Prostate gland (tissue), 2 donors: ENCODE measurements at regions not wholly inside any gene's neighbourhood (a gene's known extent, or its start where the extent isn't known, plus 50 kb on each side); places are given as distances from the start of the nearest gene placed in this dataset.
"Not testable (repeated sequence)": the region's sequence is repeated elsewhere in the genome, so short reads cannot be mapped to it uniquely, and the experiment has no call there.

Experiments
- DNase-seq: peaks from one replicate; pipeline ENCODE4 v3.0.0-alpha.2; 2019; ENCODE audit warnings: low spot score
- H3K27ac ChIP-seq, 2 donors: fragments of 200-600 bp; sonication (generic); 2 replicates each; pipeline ENCODE4 v1.5.1; 2017 to 2019
- H3K27me3 ChIP-seq: fragments of 200-600 bp; sonication (generic); replicated peaks from 2 replicates; pipeline ENCODE4 v1.5.1; 2019; ENCODE audit not compliant: insufficient read depth
- H3K36me3 ChIP-seq, 2 donors: fragments of 200-600 bp; sonication (generic); 1 replicate in 1 of 2; 2 replicates in 1 of 2; pipeline versions ENCODE4 v1.5.1 to v1.8.1; 2017 to 2019
- H3K4me1 ChIP-seq: fragments of 200-600 bp; sonication (generic); replicated peaks from 2 replicates; pipeline ENCODE4 v1.5.1; 2019
- H3K4me3 ChIP-seq, 2 donors: fragments of 200-600 bp; sonication (generic); 2 replicates each; pipeline ENCODE4 v1.5.1; 2017 to 2019
- H3K9me3 ChIP-seq: fragments of 200-600 bp; sonication (generic); 2 replicates; pipeline ENCODE4 v1.5.1; 2017
- POLR2A ChIP-seq: fragments of 450-650 bp; IDR thresholded peaks from one replicate; pipeline ENCODE4 v1.6.1; 2016; ENCODE audit warnings: antibody characterized with exemption, mild to moderate bottlenecking
- POLR2AphosphoS5 ChIP-seq: sonication (generic); formaldehyde crosslinking; IDR thresholded peaks from one replicate; pipeline ENCODE4 v1.6.1; 2017; ENCODE audit warnings: antibody characterized with exemption
- WGBS: methylation state at CpG from one replicate; pipeline ENCODE4 v1.1.5; 2018; 5-methylcytosine and 5-hydroxymethylcytosine counted together
- intact Hi-C: fragments of 100-400 bp; cut with DNase I; formaldehyde crosslinking; loops from one replicate; pipeline ENCODE4 v1.14.2; 2022
- TF ChIP-seq, protein P1 (sequence below), 4 experiments: fragments of 200-600 bp in 2 of 4; fragments of 450-650 bp in 2 of 4; sonication (generic) in 2 of 4; IDR thresholded peaks; 1 replicate in 3 of 4; 2 replicates in 1 of 4; pipeline ENCODE4 v1.5.1; 2016 to 2019; ENCODE audit warnings: antibody characterized with exemption in 4 of 4, mild to moderate bottlenecking in 2 of 4, moderate library complexity in 2 of 4

DNA sequence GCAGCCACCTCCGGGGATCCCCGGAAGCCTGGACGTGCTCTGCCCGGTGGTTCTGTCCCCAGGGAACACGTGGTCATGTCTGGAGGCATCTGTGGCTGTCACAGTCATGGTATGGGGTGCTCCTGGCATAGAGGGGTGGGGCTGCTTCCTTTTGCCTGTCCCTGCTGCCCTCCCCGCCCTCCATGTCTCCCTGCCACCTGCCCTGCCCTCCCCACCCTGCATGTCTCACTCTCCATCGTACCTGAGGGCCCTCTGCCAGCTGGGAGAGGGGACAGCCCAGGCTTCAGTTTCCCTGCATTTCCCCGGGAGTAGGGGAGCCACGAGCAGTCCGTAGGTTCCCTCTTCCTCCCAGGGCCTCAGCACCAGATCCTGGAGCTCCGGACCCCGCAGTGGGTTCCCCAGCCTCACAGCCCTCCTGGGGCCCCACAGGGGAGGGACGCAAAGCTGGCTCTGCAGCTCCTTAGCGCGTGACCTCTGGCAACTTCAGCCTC, 90.0 kb upstream of the CTDP1 start:
- Histone ChIP-seq H3K27ac (no peak overlapping the region), H3K4me1 (no peaks in the 10 kb centered on the region), H3K27me3 (no peaks in the 10 kb centered on the region), H3K9me3 (no peaks in the 10 kb centered on the region), H3K36me3 (no peaks in the 10 kb centered on the region), H3K4me3 (no peak overlapping the region)
- TF ChIP-seq POLR2AphosphoS5 (no peak), POLR2A (no peak)
- TF ChIP-seq, protein P1, sequence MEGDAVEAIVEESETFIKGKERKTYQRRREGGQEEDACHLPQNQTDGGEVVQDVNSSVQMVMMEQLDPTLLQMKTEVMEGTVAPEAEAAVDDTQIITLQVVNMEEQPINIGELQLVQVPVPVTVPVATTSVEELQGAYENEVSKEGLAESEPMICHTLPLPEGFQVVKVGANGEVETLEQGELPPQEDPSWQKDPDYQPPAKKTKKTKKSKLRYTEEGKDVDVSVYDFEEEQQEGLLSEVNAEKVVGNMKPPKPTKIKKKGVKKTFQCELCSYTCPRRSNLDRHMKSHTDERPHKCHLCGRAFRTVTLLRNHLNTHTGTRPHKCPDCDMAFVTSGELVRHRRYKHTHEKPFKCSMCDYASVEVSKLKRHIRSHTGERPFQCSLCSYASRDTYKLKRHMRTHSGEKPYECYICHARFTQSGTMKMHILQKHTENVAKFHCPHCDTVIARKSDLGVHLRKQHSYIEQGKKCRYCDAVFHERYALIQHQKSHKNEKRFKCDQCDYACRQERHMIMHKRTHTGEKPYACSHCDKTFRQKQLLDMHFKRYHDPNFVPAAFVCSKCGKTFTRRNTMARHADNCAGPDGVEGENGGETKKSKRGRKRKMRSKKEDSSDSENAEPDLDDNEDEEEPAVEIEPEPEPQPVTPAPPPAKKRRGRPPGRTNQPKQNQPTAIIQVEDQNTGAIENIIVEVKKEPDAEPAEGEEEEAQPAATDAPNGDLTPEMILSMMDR (IDR thresholded peaks at IDR 0.05): no peak
- no peak for DNase-seq
- intact Hi-C loops: no loop called here
- 38% methylated on average over 15 of the region's 15 CpGs for WGBS

DNA sequence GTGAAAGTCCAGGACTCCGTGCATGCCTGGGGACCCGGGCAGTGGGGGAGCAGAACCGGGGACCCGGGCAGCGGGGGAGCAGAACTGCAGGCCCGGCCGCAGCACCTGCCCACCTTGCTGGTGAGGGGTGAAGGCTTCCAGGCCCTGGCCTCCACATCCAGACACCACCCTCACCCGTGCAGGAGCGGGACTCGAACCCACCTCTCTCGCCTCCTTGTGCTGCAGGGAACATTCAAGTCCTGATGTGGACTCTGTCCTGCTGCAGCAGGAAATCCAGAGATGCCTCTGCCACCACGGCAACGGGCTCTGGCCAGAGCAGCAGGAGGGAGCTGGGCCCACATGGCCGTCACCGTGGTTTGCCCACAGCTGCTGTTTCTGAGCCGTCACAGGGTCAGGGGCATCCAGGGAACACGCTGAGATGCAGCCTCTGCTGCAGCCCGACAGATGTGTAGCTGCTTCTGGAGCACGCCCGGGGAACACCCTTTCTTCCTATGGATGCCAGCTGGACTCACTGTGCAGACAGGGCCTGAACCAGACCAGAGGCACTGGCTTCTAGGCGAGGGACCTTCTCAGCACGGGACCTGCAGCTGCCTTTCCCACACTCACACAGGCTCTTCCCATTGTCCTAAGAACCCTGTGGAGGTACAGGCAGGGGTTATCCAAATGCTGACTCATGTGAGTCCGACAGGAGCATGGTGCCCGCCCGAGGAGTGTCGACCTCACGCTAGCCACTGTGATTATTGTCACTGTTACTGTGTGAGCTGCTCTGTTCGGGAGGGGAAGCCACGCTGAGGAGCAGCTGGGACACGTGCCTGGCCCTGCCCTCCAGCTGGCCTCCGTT, 89.2 kb upstream of the CTDP1 start:
- WGBS: 77% methylated on average over 24 of the region's 31 CpGs
- no peaks in the 10 kb centered on the region for H3K27me3 ChIP-seq
- intact Hi-C loops: no loop called here
- TF ChIP-seq, protein P1 (IDR thresholded peaks at IDR 0.05): no peak
- DNase-seq: no peak
- no peak overlapping the region for H3K4me3 ChIP-seq
- no peaks in the 10 kb centered on the region for H3K4me1 ChIP-seq
- H3K27ac ChIP-seq: no peak overlapping the region
- H3K36me3 ChIP-seq: no peaks in the 10 kb centered on the region
- no peaks in the 10 kb centered on the region for H3K9me3 ChIP-seq

DNA sequence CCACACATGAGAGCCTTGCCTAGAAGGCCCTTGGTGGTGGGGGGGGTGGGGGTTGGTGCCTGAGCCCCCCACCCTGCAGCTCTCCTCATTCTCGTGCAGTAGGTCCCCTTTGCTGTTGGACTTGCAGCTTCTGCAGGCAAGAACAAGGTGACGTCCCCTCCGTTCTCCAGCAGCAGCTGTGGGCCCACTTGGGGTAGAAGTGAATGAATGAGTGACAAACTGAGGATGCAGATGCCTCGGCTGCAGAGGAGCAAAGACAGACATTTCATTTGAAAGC, 88.6 kb upstream of the CTDP1 start:
- Histone ChIP-seq H3K4me3 (no peak overlapping the region), H3K9me3 (no peaks in the 10 kb centered on the region), H3K27ac (no peak overlapping the region), H3K4me1 (no peaks in the 10 kb centered on the region), H3K27me3 (peaks cover 2% of the 10 kb centered on the region), H3K36me3 (no peaks in the 10 kb centered on the region)
- TF ChIP-seq POLR2AphosphoS5 (no peak), POLR2A (no peak)
- TF ChIP-seq, protein P1 (IDR thresholded peaks at IDR 0.05): no peak
- no peak for DNase-seq
- intact Hi-C loops: no loop called here
- 87% methylated on average over 4 of the region's 4 CpGs for WGBS

DNA sequence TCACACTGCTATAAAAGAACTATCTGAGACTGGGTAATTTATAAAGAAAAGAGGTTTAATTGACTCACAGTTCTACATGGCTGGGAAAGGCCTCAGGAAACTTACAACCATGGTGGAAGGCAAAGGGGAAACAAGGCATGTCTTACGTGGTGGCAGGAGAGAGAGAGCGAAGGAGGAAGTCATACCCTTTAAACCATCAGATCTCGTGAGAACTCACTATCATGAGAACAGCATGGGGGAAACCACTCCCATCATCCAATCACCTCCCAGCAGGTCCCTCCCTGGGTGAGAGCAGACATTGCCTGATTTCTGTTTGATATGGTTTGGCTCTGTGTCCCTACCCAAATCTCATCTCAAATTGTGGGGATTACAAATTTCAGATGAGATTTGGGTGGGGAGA, 86.9 kb upstream of the CTDP1 start:
- 79% methylated on average over 3 of the region's 3 CpGs for WGBS

DNA sequence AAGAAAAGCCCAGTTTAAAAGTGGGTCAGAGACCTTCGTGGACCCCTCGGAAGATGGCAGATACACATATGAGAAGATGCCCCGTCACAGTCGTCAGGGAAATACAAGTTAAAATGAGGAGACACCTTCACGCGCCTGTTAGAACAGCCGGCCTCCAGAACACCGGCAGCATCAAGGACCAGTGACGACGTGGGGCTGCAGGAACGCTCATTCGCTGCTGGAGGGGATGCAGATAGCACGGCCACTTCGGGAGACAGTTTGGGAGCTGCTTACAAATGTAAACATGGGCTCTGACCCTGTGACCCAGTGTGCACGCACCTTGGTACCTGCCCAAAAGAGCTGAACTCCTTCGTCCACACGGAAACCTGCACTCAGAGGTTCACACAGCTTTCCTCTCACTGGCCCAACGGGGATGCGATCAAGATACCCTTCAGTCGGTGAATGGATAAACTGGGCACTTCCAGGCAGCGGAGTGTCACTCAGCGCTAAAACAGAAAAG, 83.7 kb upstream of the CTDP1 start:
- 87% methylated on average over 22 of the region's 22 CpGs for WGBS
- DNase-seq: no peak

More for the DNA sequence above, 86.9 kb upstream of the CTDP1 start:
- H3K27ac ChIP-seq, H3K27me3 ChIP-seq, intact Hi-C loops, DNase-seq, H3K4me1 ChIP-seq, H3K36me3 ChIP-seq, H3K4me3 ChIP-seq, H3K9me3 ChIP-seq: not testable (repeated sequence)

More for the DNA sequence above, 83.7 kb upstream of the CTDP1 start:
- H3K9me3 ChIP-seq: no peaks in the 10 kb centered on the region
- H3K4me1 ChIP-seq: no peaks in the 10 kb centered on the region
- no peak overlapping the region for H3K4me3 ChIP-seq
- TF ChIP-seq POLR2A (no peak), POLR2AphosphoS5 (no peak)
- TF ChIP-seq, protein P1 (IDR thresholded peaks at IDR 0.05): no peak
- H3K27ac ChIP-seq: no peak overlapping the region
- intact Hi-C loops: no loop called here
- H3K36me3 ChIP-seq: no peaks in the 10 kb centered on the region
- H3K27me3 ChIP-seq: peaks cover 4% of the 10 kb centered on the region
